Activated CD8-positive, alpha-beta memory T cell treated with anti-CD3 and anti-CD28 coated beads, Interleukin-2, amount 50 U/mL, for 24 hours (primary cell): ENCODE measurements at regions not wholly inside any gene's neighbourhood (a gene's known extent, or its start where the extent isn't known, plus 50 kb on each side); places are given as distances from the start of the nearest gene placed in this dataset.
A peak's percentile ranks its signal among the peaks of the same experiment; 100 is the strongest.
"Not testable (repeated sequence)": the region's sequence is repeated elsewhere in the genome, so short reads cannot be mapped to it uniquely, and the experiment has no call there.

Source experiments
- DNase-seq: peaks from one replicate; pipeline ENCODE4 v3.0.0-alpha.2; 2020; ENCODE audit errors: extremely low read depth

DNA sequence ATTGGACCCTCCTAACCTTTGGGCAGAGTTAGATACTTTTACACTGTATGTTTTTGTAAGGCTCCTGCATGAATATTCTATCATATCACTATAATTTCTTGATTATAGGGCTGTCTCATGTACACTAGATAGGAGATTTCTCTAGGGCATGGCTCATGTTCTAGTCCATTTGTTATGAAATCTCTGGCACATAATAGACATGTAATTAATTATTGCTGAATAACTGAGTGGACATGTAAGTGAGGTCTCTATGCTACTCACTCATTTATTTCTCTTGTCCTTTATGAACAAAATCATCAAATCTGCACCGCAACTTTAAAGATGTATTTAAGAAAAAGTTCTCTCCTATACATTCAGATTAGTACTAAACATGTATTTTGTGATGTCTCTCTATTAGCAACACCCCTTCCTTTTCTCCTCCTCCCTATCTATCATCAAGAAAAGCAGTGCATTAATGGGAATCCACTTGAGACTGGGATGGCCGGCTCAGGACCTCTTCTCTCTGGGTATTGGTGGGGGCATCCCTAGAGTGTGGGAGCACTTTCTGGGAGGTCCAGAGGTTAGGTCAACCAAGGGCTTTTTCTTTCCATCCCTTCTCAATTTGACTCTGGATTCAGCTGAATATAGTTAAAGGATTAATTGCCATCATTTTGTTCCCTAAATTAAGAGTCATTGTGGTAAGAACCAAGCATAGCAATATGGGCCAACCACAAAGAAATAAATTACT is 168.0 kb upstream of the HMGA2 start:
- DNase-seq: no peak

DNA sequence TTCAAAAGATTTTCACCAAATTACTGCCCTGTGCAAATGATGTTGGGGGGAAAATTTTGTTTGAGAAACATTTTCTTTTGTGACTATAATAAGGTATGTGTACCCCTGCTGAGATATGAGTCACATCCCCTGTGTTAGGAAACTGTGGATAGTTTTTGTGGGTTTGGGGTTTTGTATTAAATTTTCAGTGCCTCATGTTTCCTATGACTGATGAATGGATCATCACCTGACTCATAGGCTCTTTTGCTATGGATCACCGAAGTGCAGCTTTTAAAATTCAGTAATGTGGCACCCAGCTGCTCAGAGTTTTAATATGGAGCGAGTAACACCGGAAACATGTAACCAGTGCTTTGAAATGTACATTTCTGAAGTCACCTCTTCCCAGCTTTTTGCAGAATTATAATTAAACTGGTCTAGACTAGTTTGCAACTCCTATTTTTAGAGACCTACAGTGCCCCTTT is 167.4 kb upstream of the HMGA2 start:
- peak; percentile 7 for DNase-seq

DNA sequence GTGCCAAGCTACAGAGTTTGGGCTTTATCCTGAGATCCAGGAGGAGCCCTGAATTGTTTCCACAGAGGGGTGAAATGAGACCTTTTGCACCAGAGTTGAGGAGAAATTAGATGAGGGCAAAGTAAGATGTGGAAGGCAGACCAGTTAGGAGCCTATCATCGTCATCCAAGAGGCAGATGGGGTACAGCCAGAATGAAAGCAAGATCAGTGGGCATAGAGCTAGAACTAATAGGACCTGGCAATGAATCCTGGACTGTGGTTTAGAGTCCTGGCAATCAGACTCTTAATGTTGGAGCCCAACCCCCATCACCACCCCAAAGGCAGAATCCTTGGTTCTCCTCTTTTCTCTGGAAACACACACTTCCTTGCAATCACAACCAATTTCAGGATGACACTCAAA is 166.6 kb upstream of the HMGA2 start:
- DNase-seq: no peak

- DNase-seq: no peak
Measured at GRCh38 chr12:65658360-65658759, 165.9 kb upstream of the HMGA2 start.

- DNase-seq: no peak
Measured at GRCh38 chr12:65659681-65660080, 164.6 kb upstream of the HMGA2 start.

DNA sequence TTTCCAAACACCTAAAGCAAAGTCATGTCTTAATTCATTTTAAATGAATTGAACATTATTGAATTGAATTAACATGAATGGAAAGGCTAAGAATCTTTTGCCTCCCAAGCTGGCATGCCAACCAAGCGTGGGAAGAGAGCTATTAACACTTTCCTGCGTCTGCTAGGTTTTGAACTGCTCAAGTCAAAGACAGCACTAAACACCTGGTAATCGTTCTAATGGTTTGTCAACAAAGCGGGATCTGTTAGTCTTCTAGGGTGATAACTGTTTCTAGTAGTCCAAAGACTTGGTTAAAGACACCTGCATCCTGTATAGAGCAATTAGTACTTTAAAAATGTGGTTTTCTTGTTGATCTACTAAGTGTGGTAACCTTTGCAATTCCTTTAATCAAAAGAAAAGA is 164.2 kb upstream of the HMGA2 start:
- no peak for DNase-seq

DNA sequence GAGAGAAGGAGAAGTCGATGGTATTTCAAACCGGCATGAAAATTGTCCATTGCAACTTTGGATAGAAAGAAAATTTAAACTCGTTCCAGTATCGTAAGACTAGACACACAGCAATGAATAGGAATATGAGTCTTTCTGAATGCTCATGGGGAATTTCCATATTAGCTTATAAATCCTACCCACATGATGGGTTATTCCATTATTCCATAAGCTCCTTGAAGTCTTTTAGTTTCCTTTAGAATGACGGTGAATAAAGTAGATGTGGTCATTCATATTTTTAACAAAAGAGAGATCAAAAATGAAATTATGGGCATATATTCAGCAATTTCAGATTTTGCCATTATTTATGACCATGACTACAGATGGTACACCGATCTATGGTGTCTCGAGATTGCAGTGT is 163.4 kb upstream of the HMGA2 start:
- no peak for DNase-seq

DNA sequence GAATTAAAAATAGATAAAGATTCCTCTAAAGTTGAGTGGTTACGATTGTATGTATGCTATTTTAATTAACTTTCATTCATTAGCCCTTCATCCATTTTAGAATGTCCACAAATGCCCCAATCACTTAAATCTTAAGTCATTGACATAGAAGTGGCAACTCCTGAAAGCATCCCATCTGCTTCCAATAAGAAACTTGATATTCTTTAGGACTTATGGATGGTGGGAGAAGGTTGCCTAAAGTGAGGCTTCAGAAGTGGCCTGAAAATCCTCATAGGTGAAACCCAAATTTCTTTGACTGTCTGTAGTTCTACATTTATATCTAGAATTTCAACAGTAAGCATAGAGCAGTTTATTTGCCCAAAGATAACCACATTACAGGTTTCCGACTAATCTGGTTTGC is 161.7 kb upstream of the HMGA2 start:
- no peak for DNase-seq

GRCh38 chr12:65663097-65663496 is 161.2 kb upstream of the HMGA2 start:
- no peak for DNase-seq

- DNase-seq: no peak
Measured at GRCh38 chr12:65663648-65664047, 160.6 kb upstream of the HMGA2 start.

GRCh38 chr12:65664715-65665250 is 159.5 kb upstream of the HMGA2 start:
- no peak for DNase-seq

GRCh38 chr12:65665817-65666216 is 158.5 kb upstream of the HMGA2 start:
- DNase-seq: no peak

DNA sequence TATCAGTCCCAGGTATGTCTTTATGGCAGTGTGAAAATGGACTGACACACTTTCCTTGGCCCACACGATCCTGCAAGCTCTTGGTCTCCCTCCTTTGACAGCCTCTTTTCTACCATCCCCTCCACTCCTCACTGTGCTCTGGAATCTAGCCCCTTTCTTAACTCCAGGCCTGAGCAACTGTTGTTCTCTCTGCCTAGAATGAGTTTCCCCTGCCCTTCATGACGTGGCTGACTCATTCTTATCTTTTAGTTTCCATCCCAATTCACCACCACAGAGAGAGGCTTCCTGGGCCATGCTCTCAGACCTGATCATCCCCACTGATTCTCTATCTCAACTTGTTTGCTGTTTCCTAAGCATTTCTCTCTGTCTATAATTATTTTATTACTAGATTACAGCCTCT is 157.4 kb upstream of the HMGA2 start:
- DNase-seq: no peak

DNA sequence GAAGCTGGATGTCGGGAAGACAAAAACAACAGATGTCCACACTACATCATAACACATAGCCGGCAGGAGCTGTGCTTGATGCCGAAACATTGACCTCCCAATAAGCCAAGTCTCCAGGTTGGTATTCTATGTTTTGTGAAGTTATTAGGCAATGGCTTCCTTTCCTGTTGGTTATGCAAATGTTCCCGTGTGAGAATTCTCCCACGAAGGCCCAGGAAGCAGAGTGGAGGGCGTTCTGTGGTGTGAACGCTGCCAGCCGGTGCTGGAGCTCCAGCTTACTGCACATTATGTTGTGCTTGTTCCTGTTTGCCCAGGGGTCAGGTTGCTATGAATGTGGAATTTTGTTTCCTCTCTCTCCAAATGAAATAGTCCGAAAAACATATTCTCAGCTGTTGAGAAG is 156.4 kb upstream of the HMGA2 start:
- no peak for DNase-seq

- DNase-seq: no peak
Measured at GRCh38 chr12:65668981-65669695, 155.1 kb upstream of the HMGA2 start.

GRCh38 chr12:65670775-65671174 is 153.5 kb upstream of the HMGA2 start:
- DNase-seq: no peak

GRCh38 chr12:65672441-65672840 is 151.8 kb upstream of the HMGA2 start:
- DNase-seq: no peak

DNA sequence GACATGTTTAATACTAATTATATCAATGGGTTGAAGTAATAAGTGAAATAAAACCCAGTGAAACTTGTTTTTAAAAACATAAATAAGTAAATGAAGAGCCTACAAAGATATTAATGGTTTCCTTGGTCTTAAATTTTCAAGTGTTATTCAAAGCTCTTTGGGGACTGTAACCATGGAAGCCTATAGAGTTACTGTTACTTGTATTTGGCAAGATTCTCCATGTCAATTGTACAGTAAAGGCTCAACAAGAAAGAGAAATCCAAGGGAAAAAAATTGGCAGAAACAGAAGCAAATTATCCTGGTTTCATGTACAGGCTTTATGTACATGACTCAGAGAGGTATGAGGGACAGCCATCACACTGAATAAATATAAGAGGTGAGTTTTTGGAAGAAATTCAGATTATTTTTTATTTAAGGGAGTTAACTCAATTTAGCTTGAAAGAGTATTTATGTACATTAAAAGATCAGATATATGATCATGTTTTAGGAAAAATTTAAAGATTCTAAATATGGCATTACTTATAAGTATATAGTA is 151.1 kb upstream of the HMGA2 start:
- no peak for DNase-seq

GRCh38 chr12:65673732-65674131 is 150.6 kb upstream of the HMGA2 start:
- no peak for DNase-seq

- no peak for DNase-seq
Measured at GRCh38 chr12:65675141-65675621, 149.1 kb upstream of the HMGA2 start.

DNA sequence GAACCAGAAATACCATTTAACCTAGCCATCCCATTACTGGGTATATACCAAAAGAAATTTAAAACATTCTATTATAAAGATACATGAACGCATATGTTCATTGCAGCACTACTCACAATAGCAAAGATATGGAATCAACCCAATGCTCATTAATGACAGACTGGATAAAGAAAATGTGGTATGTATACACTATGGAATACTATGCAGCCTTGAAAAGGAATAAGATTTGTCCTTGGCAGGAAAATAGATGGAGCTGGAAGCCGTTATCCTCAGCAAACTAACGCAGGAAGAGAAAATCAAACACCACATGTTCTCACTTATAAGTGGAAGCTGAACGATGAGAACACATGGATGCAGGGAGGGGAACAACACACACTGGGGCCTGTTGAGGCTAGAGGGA is 146.1 kb upstream of the HMGA2 start:
- DNase-seq: not testable (repeated sequence)

DNA sequence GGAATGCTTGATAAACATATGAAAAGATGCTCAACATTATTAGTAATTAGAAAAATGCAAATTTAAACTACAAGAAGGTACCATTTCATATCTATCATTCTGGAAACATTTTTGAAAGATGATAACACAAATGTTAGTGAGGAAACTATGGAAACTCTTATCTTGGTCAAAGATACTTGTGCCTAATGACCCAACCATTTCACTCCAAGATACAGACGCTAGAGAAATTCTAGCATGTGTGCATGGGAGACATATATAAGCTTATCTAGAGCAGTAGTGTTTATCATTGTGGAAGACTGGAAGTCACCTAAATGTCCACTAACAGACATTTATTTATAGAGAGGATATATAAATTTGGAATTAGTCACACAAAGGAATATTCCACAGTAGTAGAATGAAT is 143.1 kb upstream of the HMGA2 start:
- DNase-seq: no peak

DNA sequence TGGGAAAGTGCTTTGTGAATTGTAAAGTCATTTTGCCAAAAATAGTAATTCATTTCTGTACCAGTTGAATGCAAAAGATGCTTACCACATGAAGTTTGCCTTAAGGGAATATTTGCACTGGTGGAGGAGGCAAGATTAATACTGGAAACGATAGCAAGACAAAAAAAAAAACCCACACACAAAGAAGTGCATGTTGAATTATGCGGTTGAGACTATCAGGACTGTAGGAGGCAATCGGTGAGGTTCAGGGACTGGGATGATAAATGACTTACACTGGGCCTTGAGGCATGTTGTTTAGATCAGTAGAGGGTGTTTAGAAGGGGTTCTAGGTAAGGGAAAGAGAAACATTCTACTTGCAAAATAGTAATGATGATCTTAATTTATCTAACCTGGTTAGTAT is 142.2 kb upstream of the HMGA2 start:
- DNase-seq: no peak
